Activated CD8-positive, alpha-beta T cell treated with anti-CD3 and anti-CD28 coated beads, Interleukin-2, amount 10 ng/mL, durations not matched to agents 7 days and 5 days (primary cell): ENCODE measurements at regions not wholly inside any gene's neighbourhood (a gene's known extent, or its start where the extent isn't known, plus 50 kb on each side); places are given as distances from the start of the nearest gene placed in this dataset.

Source experiments
- ATAC-seq: fragments of 150-1000 bp; cut with Tn5 transposase; one replicate; pipeline ENCODE4 v1.10.0; 2021; ENCODE audit warnings: moderate library complexity
- CTCF ChIA-PET: fragments of 350-600 bp; sonication (Branson Sonifier 250); formaldehyde crosslinking; loops from one replicate; lab custom pipeline; 2021; ENCODE audit warnings: antibody characterized with exemption; lab: Charles Lee
- POLR2A ChIA-PET: fragments of 350-600 bp; sonication (Branson Sonifier 250); formaldehyde crosslinking; loops from one replicate; lab custom pipeline; 2021; ENCODE audit warnings: antibody characterized with exemption; lab: Charles Lee
- DNase-seq: peaks from one replicate; pipeline ENCODE4 v3.0.0-alpha.2; 2020
- H3K27ac Mint-ChIP-seq: one replicate; pipeline ENCODE4 v1.8.0; 2021; ENCODE audit warnings: mild to moderate bottlenecking, mixed read lengths
- H3K27me3 Mint-ChIP-seq: one replicate; pipeline ENCODE4 v1.8.0; 2021; ENCODE audit warnings: low read depth, mixed read lengths
- H3K36me3 Mint-ChIP-seq: one replicate; pipeline ENCODE4 v1.8.0; 2021; ENCODE audit warnings: low read depth, mixed read lengths
- H3K4me1 Mint-ChIP-seq: one replicate; pipeline ENCODE4 v1.8.0; 2021; ENCODE audit warnings: low read depth, mixed read lengths
- H3K4me3 Mint-ChIP-seq: one replicate; pipeline ENCODE4 v1.8.0; 2021; ENCODE audit warnings: mild to moderate bottlenecking, mixed read lengths
- H3K9me3 Mint-ChIP-seq: one replicate; pipeline ENCODE4 v1.8.0; 2022; ENCODE audit warnings: mixed read lengths; ENCODE audit not compliant: insufficient read depth

DNA sequence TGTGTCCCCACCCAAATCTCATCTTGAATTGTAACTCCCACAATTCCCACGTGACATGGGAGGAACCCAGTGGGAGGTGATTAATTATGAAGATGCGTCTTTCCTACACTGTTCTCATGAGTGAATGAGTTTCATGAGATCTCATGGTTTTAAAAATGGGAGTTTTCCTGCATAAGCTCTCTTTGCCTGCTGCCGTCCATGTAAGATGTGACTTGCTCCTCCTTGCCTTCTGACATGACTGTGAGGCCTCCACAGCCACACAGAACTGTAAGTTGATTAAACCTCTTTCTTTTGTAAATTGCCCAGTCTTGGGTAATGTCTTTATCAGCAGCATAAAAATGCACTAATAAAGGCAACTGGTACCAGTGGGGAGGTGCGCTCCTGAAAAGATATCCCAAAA lies 67.7 kb upstream of the DRGX start:
- Mint-ChIP-seq H3K27me3 (no peaks in the 10 kb centered on the region), H3K4me1 (peaks cover 10% of the 10 kb centered on the region)

DNA sequence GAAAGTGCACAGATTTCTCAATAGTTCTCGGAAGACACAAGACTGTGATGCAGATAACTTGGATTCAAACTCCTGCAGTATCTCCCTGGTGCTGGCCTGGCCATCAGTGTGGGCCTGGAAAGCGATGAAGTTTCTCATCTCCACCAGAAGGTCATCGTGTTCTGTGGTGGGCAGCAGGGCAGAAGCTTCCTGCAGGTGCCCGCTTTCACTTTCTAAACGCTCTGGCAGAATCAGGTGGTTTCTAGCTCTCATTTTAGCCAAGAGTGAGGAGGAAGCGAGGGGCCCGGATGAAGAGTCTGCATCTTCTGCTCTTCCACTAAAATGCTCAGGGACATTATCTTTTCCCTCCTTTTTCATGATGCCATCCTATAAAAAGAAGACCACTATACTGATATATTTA lies 63.0 kb upstream of the DRGX start:
- DNase-seq (no peak), ATAC-seq (no peak)
- Mint-ChIP-seq H3K27ac (no peak overlapping the region), H3K9me3 (peaks cover 14% of the 10 kb centered on the region), H3K4me1 (peaks cover 10% of the 10 kb centered on the region), H3K36me3 (peaks cover 53% of the 10 kb centered on the region), H3K27me3 (no peaks in the 10 kb centered on the region), H3K4me3 (no peak overlapping the region)
- POLR2A ChIA-PET: no interaction called here
- CTCF ChIA-PET: no interaction called here

More for the DNA sequence above, 67.7 kb upstream of the DRGX start:
- no peak for DNase-seq
- Mint-ChIP-seq H3K9me3 (peaks cover 10% of the 10 kb centered on the region), H3K36me3 (peaks cover 55% of the 10 kb centered on the region), H3K27ac (no peak overlapping the region), H3K4me3 (no peak overlapping the region)
- ChIA-PET CTCF (interaction anchor here (1.3 kb wide), 1 partner anchor 49 kb away, joined by 3 read pairs; no protein-coding TSS in a partner anchor), POLR2A (no interaction called here)
- no peak for ATAC-seq

DNA sequence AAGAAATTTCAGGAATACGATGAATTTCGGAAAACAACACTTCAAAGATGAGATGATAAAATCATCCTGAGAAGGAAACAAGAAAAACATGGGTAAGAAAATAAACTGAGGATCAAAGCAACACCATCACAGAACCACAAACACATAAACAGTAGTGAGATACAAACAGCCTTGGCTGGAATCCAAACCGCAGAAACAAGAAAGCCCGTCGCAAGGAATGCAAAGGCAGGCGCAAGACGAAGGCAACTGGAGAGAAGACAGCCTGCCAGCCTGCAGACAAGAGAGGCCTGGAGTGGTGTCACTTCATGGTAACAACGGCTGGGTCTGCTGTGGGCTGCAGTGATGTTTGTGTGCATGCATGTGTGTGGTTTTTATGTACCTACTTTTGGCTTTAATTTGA lies 61.8 kb upstream of the DRGX start:
- Mint-ChIP-seq H3K9me3 (peaks cover 18% of the 10 kb centered on the region), H3K4me3 (no peak overlapping the region), H3K27me3 (no peaks in the 10 kb centered on the region), H3K27ac (no peak overlapping the region), H3K36me3 (peaks cover 49% of the 10 kb centered on the region), H3K4me1 (peaks cover 10% of the 10 kb centered on the region)
- CTCF ChIA-PET: interaction anchor here (1.3 kb wide), 1 partner anchor 62 kb away, joined by 4 read pairs; no protein-coding TSS in a partner anchor
- ATAC-seq (no peak), DNase-seq (no peak)
- POLR2A ChIA-PET: no interaction called here

DNA sequence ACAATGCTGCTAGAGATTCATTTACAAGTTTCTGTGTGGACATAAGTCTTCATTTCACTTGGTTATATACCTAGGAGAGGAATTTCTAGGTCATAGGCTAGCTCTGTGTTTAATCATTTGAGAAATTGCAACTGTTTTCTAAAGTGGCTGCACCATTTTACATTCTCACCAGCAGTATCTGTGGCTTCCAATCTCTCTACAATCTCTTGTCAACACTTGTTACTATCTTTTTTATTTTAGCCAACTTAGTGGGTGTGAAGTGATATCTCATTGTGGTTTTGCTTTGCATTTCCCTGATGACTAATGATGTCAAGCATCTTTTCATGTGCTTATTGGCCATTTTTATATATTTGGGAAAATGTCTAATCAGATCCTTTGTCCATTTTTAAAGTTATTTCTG lies 53.0 kb upstream of the DRGX start:
- H3K27me3 Mint-ChIP-seq: peaks cover 2% of the 10 kb centered on the region
- no peak for DNase-seq
- H3K9me3 Mint-ChIP-seq: peaks cover 27% of the 10 kb centered on the region
- H3K36me3 Mint-ChIP-seq: peaks cover 2% of the 10 kb centered on the region
- POLR2A ChIA-PET: no interaction called here
- CTCF ChIA-PET: interaction anchor here (0.6 to 1.6 kb wide), 2 partner anchors 13 to 41 kb away, joined by 3 read pairs; no protein-coding TSS in a partner anchor
- H3K4me1 Mint-ChIP-seq: peaks cover 7% of the 10 kb centered on the region
- no peak overlapping the region for H3K27ac Mint-ChIP-seq
- no peak for ATAC-seq
- H3K4me3 Mint-ChIP-seq: no peak overlapping the region

DNA sequence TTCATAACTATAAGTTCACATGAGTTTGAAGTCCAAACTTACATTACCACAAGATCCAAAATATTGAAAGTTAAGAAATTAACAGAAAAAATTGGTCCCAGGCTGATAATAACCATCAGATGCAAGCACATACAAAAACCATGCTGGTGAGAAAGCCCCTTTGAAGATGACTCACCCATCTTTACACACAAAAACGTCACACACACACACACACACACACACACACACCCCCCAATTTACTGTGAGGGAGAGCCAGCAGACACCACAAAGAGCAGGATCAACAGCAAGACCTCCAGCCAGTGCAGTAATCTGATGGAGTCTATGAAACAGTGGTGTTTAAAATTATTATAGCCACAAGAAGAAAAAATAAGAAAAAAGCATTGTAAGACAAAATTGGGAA lies 50.1 kb upstream of the DRGX start:
- Mint-ChIP-seq H3K9me3 (peaks cover 9% of the 10 kb centered on the region), H3K36me3 (no peaks in the 10 kb centered on the region), H3K27me3 (peaks cover 2% of the 10 kb centered on the region), H3K4me1 (peaks cover 32% of the 10 kb centered on the region), H3K27ac (no peak overlapping the region), H3K4me3 (no peak overlapping the region)
- ATAC-seq (no peak), DNase-seq (no peak)
- CTCF ChIA-PET: no interaction called here
- POLR2A ChIA-PET: no interaction called here
